Endodermal cell (in vitro differentiated cells): ENCODE measurements at regions not wholly inside any gene's neighbourhood (a gene's known extent, or its start where the extent isn't known, plus 50 kb on each side); places are given as distances from the start of the nearest gene placed in this dataset.

ENCODE experiments used
- DNase-seq: peaks from one replicate; pipeline ENCODE4 v3.0.0-alpha.2; 2017
- H3K27ac ChIP-seq: 2 replicates; pipeline ENCODE4 v1.5.1; 2013; ENCODE audit warnings: mild to moderate bottlenecking, low read depth, low read length, moderate library complexity
- H3K27me3 ChIP-seq: 2 replicates; pipeline ENCODE4 v1.6.1; 2013; ENCODE audit warnings: mild to moderate bottlenecking, low read length, moderate library complexity; ENCODE audit not compliant: insufficient read depth, control insufficient read depth, poor library complexity, severe bottlenecking
- H3K36me3 ChIP-seq: 2 replicates; pipeline ENCODE4 v1.7.0; 2013; ENCODE audit warnings: mild to moderate bottlenecking, low read length, moderate library complexity; ENCODE audit not compliant: control insufficient read depth, insufficient read depth
- H3K4me1 ChIP-seq: one replicate; pipeline ENCODE4 v1.7.0; 2013; ENCODE audit warnings: low read length; ENCODE audit not compliant: control insufficient read depth, insufficient read depth
- H3K4me3 ChIP-seq: 2 replicates; pipeline ENCODE4 v1.5.1; 2013; ENCODE audit warnings: mild to moderate bottlenecking, low read length, moderate library complexity
- H3K9ac ChIP-seq: 2 replicates; pipeline ENCODE4 v1.6.1; 2013; ENCODE audit warnings: mild to moderate bottlenecking, low read length, moderate library complexity; ENCODE audit not compliant: poor library complexity, severe bottlenecking; ENCODE audit errors: extremely low read depth
- H3K9me3 ChIP-seq: 2 replicates; pipeline ENCODE4 v1.6.1; 2013; ENCODE audit warnings: mild to moderate bottlenecking, low read length, moderate library complexity; ENCODE audit not compliant: control insufficient read depth
- H3K27ac Mint-ChIP-seq: 2 replicates; pipeline ENCODE4 v1.8.0; 2020; ENCODE audit warnings: mixed read lengths
- H3K27me3 Mint-ChIP-seq: 2 replicates; pipeline ENCODE4 v1.8.0; 2021; ENCODE audit warnings: mild to moderate bottlenecking, mixed read lengths; ENCODE audit not compliant: insufficient read depth
- H3K36me3 Mint-ChIP-seq: 2 replicates; pipeline ENCODE4 v1.8.0; 2020; ENCODE audit warnings: low read depth, mixed read lengths
- H3K4me1 Mint-ChIP-seq: 2 replicates; pipeline ENCODE4 v1.8.0; 2020; ENCODE audit warnings: mixed read lengths
- H3K4me3 Mint-ChIP-seq: 2 replicates; pipeline ENCODE4 v1.8.0; 2020; ENCODE audit warnings: mild to moderate bottlenecking, moderate library complexity, mixed read lengths
- H3K9me3 Mint-ChIP-seq: 2 replicates; pipeline ENCODE4 v1.8.0; 2020; ENCODE audit warnings: mild to moderate bottlenecking, mixed read lengths
- CTCF ChIP-seq: fragments of 200-600 bp; sonication (generic); conservative IDR thresholded peaks from 2 replicates; pipeline ENCODE4 v1.5.0; 2021; ENCODE audit warnings: antibody characterized with exemption, mild to moderate bottlenecking
- WGBS, 2 experiments: methylation state at CpG; one replicate each; pipeline versions ENCODE4 v1.1.5 to v1.1.7; 2013; ENCODE audit warnings: missing lambda C conversion rate in 2 of 2, mixed read lengths in 1 of 2; ENCODE audit not compliant: insufficient coverage in 1 of 2, insufficient read length in 1 of 2; 5-methylcytosine and 5-hydroxymethylcytosine counted together

GRCh38 chr10:91707236-91707635, 74.4 kb upstream of the PPP1R3C start:
- Histone ChIP-seq H3K27me3 (no peaks in the 10 kb centered on the region), H3K9ac (no peak overlapping the region), H3K4me3 (no peak overlapping the region), H3K27ac (no peak overlapping the region), H3K9me3 (no peaks in the 10 kb centered on the region), H3K36me3 (no peaks in the 10 kb centered on the region), H3K4me1 (peaks cover 7% of the 10 kb centered on the region)
- 70 to 76% methylated on average over 2 to 3 of the region's 3 CpGs for WGBS, 2 experiments
- TF ChIP-seq CTCF, result no peak
- Mint-ChIP-seq H3K27me3 (peaks cover 4% of the 10 kb centered on the region), H3K36me3 (no peaks in the 10 kb centered on the region), H3K9me3 (no peaks in the 10 kb centered on the region), H3K4me3 (no peak overlapping the region), H3K27ac (no peak overlapping the region), H3K4me1 (peaks cover 20% of the 10 kb centered on the region)
- no peak for DNase-seq

- peaks cover 5% of the 10 kb centered on the region for H3K27me3 Mint-ChIP-seq
- H3K4me1 ChIP-seq, result peaks cover 4% of the 10 kb centered on the region
These were observed 73.2 kb upstream of the PPP1R3C start for GRCh38 chr10:91705948-91706670.

GRCh38 chr10:91702620-91703019, 69.7 kb upstream of the PPP1R3C start:
- Histone ChIP-seq H3K4me1 (peaks cover under 1% of the 10 kb centered on the region), H3K9ac (no peak overlapping the region), H3K9me3 (no peaks in the 10 kb centered on the region), H3K4me3 (no peak overlapping the region), H3K27ac (no peak overlapping the region), H3K27me3 (no peaks in the 10 kb centered on the region), H3K36me3 (no peaks in the 10 kb centered on the region)
- WGBS, 2 experiments, result 87 to 88% methylated on average over 3 to 4 of the region's 4 CpGs
- Mint-ChIP-seq H3K27ac (no peak overlapping the region), H3K4me1 (peaks cover 5% of the 10 kb centered on the region), H3K4me3 (no peak overlapping the region), H3K27me3 (peaks cover 7% of the 10 kb centered on the region), H3K36me3 (no peaks in the 10 kb centered on the region), H3K9me3 (no peaks in the 10 kb centered on the region)
- no peak for TF ChIP-seq CTCF
- DNase-seq, result no peak

More at GRCh38 chr10:91705948-91706670, 73.2 kb upstream of the PPP1R3C start:
- Mint-ChIP-seq H3K27ac (no peak overlapping the region), H3K36me3 (no peaks in the 10 kb centered on the region), H3K4me3 (no peak overlapping the region), H3K9me3 (no peaks in the 10 kb centered on the region), H3K4me1 (peaks cover 14% of the 10 kb centered on the region)
- DNase-seq, result no peak
- WGBS, 2 experiments, result 92 to 94% methylated on average over 2 of the region's 2 CpGs
- TF ChIP-seq CTCF, result no peak
- Histone ChIP-seq H3K36me3 (no peaks in the 10 kb centered on the region), H3K27me3 (no peaks in the 10 kb centered on the region), H3K4me3 (no peak overlapping the region), H3K9ac (no peak overlapping the region), H3K27ac (no peak overlapping the region), H3K9me3 (no peaks in the 10 kb centered on the region)
